GM12878 (cell line): ENCODE measurements at regions not wholly inside any gene's neighbourhood (a gene's known extent, or its start where the extent isn't known, plus 50 kb on each side); places are given as distances from the start of the nearest gene placed in this dataset.

Experiments used
- CEBPB ChIP-seq, 2 experiments: fragments of 150-350 bp in 1 of 2; IDR thresholded peaks; 2 replicates each; pipeline ENCODE4 v1.6.1; 2012 to 2014; ENCODE audit warnings: low read depth in 2 of 2, low read length in 2 of 2, borderline replicate concordance in 1 of 2, inconsistent platforms in 1 of 2
- MYC ChIP-seq: IDR thresholded peaks from 2 replicates; pipeline ENCODE4 v1.6.1; 2011; ENCODE audit warnings: mild to moderate bottlenecking, low read length, moderate library complexity, inconsistent platforms; ENCODE audit not compliant: insufficient read depth, insufficient replicate concordance, insufficient read length, severe bottlenecking
- NFIC ChIP-seq: IDR thresholded peaks from 2 replicates; pipeline ENCODE4 v1.6.1; 2012; ENCODE audit warnings: low read depth, mild to moderate bottlenecking, inconsistent platforms, low read length, moderate library complexity
- NFYB ChIP-seq: IDR thresholded peaks from 2 replicates; pipeline ENCODE4 v1.6.1; 2011; ENCODE audit warnings: low read depth, mild to moderate bottlenecking, low read length, improper control_type of control experiment, moderate library complexity; ENCODE audit not compliant: insufficient read depth
- POLR2A ChIP-seq: IDR thresholded peaks from 2 replicates; pipeline ENCODE4 v1.6.1; 2011; ENCODE audit warnings: low read depth, mild to moderate bottlenecking, low read length
- POLR2AphosphoS2 ChIP-seq: IDR thresholded peaks from 2 replicates; pipeline ENCODE4 v1.6.1; 2011; ENCODE audit warnings: low read depth, mild to moderate bottlenecking, low read length, improper control_type of control experiment, moderate library complexity
- SUPT20H ChIP-seq: IDR thresholded peaks from 2 replicates; pipeline ENCODE4 v1.6.1; 2011; ENCODE audit warnings: low read depth, mild to moderate bottlenecking, low read length, moderate library complexity, borderline replicate concordance; ENCODE audit not compliant: control insufficient read depth
- TF ChIP-seq, protein P1 (sequence below): IDR thresholded peaks from 2 replicates; pipeline ENCODE4 v1.6.1; 2011; ENCODE audit warnings: mild to moderate bottlenecking, low read depth, low read length, moderate library complexity; ENCODE audit not compliant: insufficient replicate concordance
- TF ChIP-seq, protein P2 (sequence below): fragments of 450-650 bp; IDR thresholded peaks from 2 replicates; pipeline ENCODE4 v1.6.1; 2017; ENCODE audit warnings: mild to moderate bottlenecking
- TF ChIP-seq, protein P3 (sequence below), 3 experiments: IDR thresholded peaks in 2 of 3; conservative IDR thresholded peaks in 1 of 3; 2 replicates each; pipeline ENCODE4 v1.5.1; 2011; ENCODE audit warnings: low read depth in 3 of 3, low read length in 3 of 3, mild to moderate bottlenecking in 3 of 3, control low read depth in 2 of 3, moderate library complexity in 2 of 3, inconsistent platforms in 1 of 3, mixed read lengths in 1 of 3; ENCODE audit not compliant: control insufficient read depth in 2 of 3, insufficient read depth in 1 of 3; ENCODE audit errors: extremely low read depth in 1 of 3

DNA sequence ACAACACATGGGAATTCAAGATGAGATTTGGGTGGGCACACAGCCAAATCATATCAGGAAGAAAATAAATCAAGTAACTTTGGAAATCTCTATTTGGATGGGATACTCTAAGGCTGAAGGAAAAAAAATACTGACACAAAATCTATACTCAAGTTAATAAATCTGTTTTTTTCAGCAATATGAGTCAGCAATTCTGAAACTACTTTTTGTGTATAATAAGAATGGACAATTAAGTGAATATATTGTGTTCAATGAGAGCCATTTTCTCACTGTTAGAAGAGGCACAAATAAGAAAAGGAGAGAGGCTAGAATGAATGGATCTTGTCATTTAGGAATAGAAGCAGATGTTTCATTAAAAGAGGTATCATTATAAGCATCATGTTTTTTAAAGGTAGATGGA, 651.0 kb downstream of the TAF11L14 start:
- TF ChIP-seq NFYB (no peak), CEBPB (IDR thresholded peaks at IDR 0.05; ENCODE audit: borderline replicate concordance in 1 of 2, low read depth in 2 of 2, low read length in 2 of 2) (no peak), POLR2AphosphoS2 (no peak), MYC (no peak), POLR2A (no peak), NFIC (no peak), SUPT20H (no peak)
- TF ChIP-seq, protein P1, sequence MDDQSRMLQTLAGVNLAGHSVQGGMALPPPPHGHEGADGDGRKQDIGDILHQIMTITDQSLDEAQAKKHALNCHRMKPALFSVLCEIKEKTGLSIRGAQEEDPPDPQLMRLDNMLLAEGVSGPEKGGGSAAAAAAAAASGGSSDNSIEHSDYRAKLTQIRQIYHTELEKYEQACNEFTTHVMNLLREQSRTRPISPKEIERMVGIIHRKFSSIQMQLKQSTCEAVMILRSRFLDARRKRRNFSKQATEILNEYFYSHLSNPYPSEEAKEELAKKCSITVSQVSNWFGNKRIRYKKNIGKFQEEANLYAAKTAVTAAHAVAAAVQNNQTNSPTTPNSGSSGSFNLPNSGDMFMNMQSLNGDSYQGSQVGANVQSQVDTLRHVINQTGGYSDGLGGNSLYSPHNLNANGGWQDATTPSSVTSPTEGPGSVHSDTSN = no peak
- TF ChIP-seq, protein P2, sequence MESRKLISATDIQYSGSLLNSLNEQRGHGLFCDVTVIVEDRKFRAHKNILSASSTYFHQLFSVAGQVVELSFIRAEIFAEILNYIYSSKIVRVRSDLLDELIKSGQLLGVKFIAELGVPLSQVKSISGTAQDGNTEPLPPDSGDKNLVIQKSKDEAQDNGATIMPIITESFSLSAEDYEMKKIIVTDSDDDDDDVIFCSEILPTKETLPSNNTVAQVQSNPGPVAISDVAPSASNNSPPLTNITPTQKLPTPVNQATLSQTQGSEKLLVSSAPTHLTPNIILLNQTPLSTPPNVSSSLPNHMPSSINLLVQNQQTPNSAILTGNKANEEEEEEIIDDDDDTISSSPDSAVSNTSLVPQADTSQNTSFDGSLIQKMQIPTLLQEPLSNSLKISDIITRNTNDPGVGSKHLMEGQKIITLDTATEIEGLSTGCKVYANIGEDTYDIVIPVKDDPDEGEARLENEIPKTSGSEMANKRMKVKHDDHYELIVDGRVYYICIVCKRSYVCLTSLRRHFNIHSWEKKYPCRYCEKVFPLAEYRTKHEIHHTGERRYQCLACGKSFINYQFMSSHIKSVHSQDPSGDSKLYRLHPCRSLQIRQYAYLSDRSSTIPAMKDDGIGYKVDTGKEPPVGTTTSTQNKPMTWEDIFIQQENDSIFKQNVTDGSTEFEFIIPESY = no peak
- TF ChIP-seq, protein P3, sequence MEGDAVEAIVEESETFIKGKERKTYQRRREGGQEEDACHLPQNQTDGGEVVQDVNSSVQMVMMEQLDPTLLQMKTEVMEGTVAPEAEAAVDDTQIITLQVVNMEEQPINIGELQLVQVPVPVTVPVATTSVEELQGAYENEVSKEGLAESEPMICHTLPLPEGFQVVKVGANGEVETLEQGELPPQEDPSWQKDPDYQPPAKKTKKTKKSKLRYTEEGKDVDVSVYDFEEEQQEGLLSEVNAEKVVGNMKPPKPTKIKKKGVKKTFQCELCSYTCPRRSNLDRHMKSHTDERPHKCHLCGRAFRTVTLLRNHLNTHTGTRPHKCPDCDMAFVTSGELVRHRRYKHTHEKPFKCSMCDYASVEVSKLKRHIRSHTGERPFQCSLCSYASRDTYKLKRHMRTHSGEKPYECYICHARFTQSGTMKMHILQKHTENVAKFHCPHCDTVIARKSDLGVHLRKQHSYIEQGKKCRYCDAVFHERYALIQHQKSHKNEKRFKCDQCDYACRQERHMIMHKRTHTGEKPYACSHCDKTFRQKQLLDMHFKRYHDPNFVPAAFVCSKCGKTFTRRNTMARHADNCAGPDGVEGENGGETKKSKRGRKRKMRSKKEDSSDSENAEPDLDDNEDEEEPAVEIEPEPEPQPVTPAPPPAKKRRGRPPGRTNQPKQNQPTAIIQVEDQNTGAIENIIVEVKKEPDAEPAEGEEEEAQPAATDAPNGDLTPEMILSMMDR (IDR thresholded peaks at IDR 0.05 in 2 of 3, conservative IDR thresholded peaks at IDR 0.05 in 1 of 3; ENCODE audit: control insufficient read depth in 2 of 3, extremely low read depth in 1 of 3, insufficient read depth in 1 of 3, low read depth in 3 of 3, low read length in 3 of 3) = no peak
